Naive B cell (primary cell): ENCODE measurements at regions not wholly inside any gene's neighbourhood (a gene's known extent, or its start where the extent isn't known, plus 50 kb on each side); places are given as distances from the start of the nearest gene placed in this dataset.
A peak's percentile ranks its signal among the peaks of the same experiment; 100 is the strongest.
"Not testable (repeated sequence)": the region's sequence is repeated elsewhere in the genome, so short reads cannot be mapped to it uniquely, and the experiment has no call there.

ENCODE experiments used
- ATAC-seq, 2 donors: fragments of 150-1000 bp; cut with Tn5 transposase; 2 replicates each; pipeline ENCODE4 v1.10.0; 2021; ENCODE audit warnings: low read depth in 2 of 2, mild to moderate bottlenecking in 2 of 2, moderate library complexity in 2 of 2
- DNase-seq: peaks from one replicate; pipeline ENCODE4 v3.0.0; 2022
- H3K27ac Mint-ChIP-seq, 6 donors: one replicate each; pipeline ENCODE4 v1.8.0; 2020 to 2022; ENCODE audit warnings: mild to moderate bottlenecking in 6 of 6, mixed read lengths in 6 of 6, moderate library complexity in 5 of 6, inconsistent platforms in 2 of 6
- H3K27me3 Mint-ChIP-seq, 3 donors: one replicate each; pipeline ENCODE4 v1.8.0; 2021 to 2022; ENCODE audit warnings: mixed read lengths in 3 of 3, mild to moderate bottlenecking in 1 of 3
- H3K36me3 Mint-ChIP-seq, 2 donors: one replicate each; pipeline ENCODE4 v1.8.0; 2020 to 2022; ENCODE audit warnings: mixed read lengths in 2 of 2, inconsistent platforms in 1 of 2, mild to moderate bottlenecking in 1 of 2
- H3K4me1 Mint-ChIP-seq, 3 donors: one replicate each; pipeline ENCODE4 v1.8.0; 2020 to 2022; ENCODE audit warnings: mixed read lengths in 3 of 3, inconsistent platforms in 1 of 3, mild to moderate bottlenecking in 1 of 3, moderate library complexity in 1 of 3
- H3K4me3 Mint-ChIP-seq, 8 donors: one replicate each; pipeline ENCODE4 v1.8.0; 2020 to 2022; ENCODE audit warnings: mild to moderate bottlenecking in 8 of 8, mixed read lengths in 8 of 8, moderate library complexity in 8 of 8, inconsistent platforms in 2 of 8
- H3K9me3 Mint-ChIP-seq, 7 donors: one replicate each; pipeline ENCODE4 v1.8.0; 2020 to 2022; ENCODE audit warnings: mixed read lengths in 7 of 7, mild to moderate bottlenecking in 5 of 7, inconsistent platforms in 2 of 7, moderate library complexity in 1 of 7

- ATAC-seq (no peak), DNase-seq (no peak)
- no peak overlapping the region for H3K4me3 Mint-ChIP-seq
- H3K9me3 Mint-ChIP-seq = peaks cover 0 to 5% (median 0%) of the 10 kb centered on the region in 7 donors
- no peaks in the 10 kb centered on the region for H3K36me3 Mint-ChIP-seq
- no peaks in the 10 kb centered on the region for H3K4me1 Mint-ChIP-seq
- peaks cover 20 to 42% (median 42%) of the 10 kb centered on the region in 3 donors for H3K27me3 Mint-ChIP-seq
- H3K27ac Mint-ChIP-seq = no peak overlapping the region
These were observed 129.4 kb upstream of the ITGA6 start for GRCh38 chr2:172297950-172298349.

GRCh38 chr2:172299741-172300140 lies 127.6 kb upstream of the ITGA6 start:
- ATAC-seq (no peak), DNase-seq (no peak)
- H3K27me3 Mint-ChIP-seq = peaks cover 26 to 53% (median 52%) of the 10 kb centered on the region in 3 donors
- no peak overlapping the region for H3K4me3 Mint-ChIP-seq
- no peaks in the 10 kb centered on the region for H3K4me1 Mint-ChIP-seq
- H3K36me3 Mint-ChIP-seq = no peaks in the 10 kb centered on the region
- peak overlapping the region in 1 of 6 donors; percentile 12 for H3K27ac Mint-ChIP-seq
- H3K9me3 Mint-ChIP-seq = peaks cover 0 to 5% (median 0%) of the 10 kb centered on the region in 7 donors

GRCh38 chr2:172300851-172301250 lies 126.5 kb upstream of the ITGA6 start:
- no peak for DNase-seq
- ATAC-seq = no peak
- Mint-ChIP-seq H3K4me3 (no peak overlapping the region), H3K9me3 (peaks cover 0 to 5% (median 0%) of the 10 kb centered on the region in 7 donors), H3K27me3 (peaks cover 26 to 51% (median 49%) of the 10 kb centered on the region in 3 donors), H3K4me1 (no peaks in the 10 kb centered on the region), H3K36me3 (no peaks in the 10 kb centered on the region), H3K27ac (no peak overlapping the region)

- Mint-ChIP-seq H3K9me3 (peaks cover 0 to 5% (median 0%) of the 10 kb centered on the region in 7 donors), H3K4me1 (no peaks in the 10 kb centered on the region), H3K27me3 (peaks cover 14 to 20% (median 17%) of the 10 kb centered on the region in 3 donors), H3K36me3 (no peaks in the 10 kb centered on the region), H3K4me3 (no peak overlapping the region), H3K27ac (no peak overlapping the region)
- ATAC-seq = no peak
- DNase-seq = no peak
These were observed 122.3 kb upstream of the ITGA6 start for GRCh38 chr2:172305066-172305465.

GRCh38 chr2:172307800-172308199 lies 119.6 kb upstream of the ITGA6 start:
- Mint-ChIP-seq H3K9me3 (no peaks in the 10 kb centered on the region), H3K27me3 (peaks cover 10 to 11% (median 11%) of the 10 kb centered on the region in 3 donors), H3K27ac (no peak overlapping the region), H3K36me3 (no peaks in the 10 kb centered on the region), H3K4me3 (no peak overlapping the region), H3K4me1 (no peaks in the 10 kb centered on the region)
- no peak for DNase-seq
- no peak for ATAC-seq

- Mint-ChIP-seq H3K4me3 (no peak overlapping the region), H3K36me3 (no peaks in the 10 kb centered on the region), H3K9me3 (no peaks in the 10 kb centered on the region), H3K27me3 (peaks cover 10 to 11% (median 11%) of the 10 kb centered on the region in 3 donors), H3K27ac (no peak overlapping the region), H3K4me1 (no peaks in the 10 kb centered on the region)
- DNase-seq (no peak), ATAC-seq (no peak)
These were observed 119.0 kb upstream of the ITGA6 start for GRCh38 chr2:172308253-172308935.

GRCh38 chr2:172311921-172312345 lies 115.5 kb upstream of the ITGA6 start:
- Mint-ChIP-seq H3K27me3 (peaks cover 0 to 5% (median 0%) of the 10 kb centered on the region in 3 donors), H3K36me3 (no peaks in the 10 kb centered on the region), H3K4me3 (no peak overlapping the region), H3K4me1 (no peaks in the 10 kb centered on the region), H3K27ac (no peak overlapping the region), H3K9me3 (peaks cover 0 to 5% (median 0%) of the 10 kb centered on the region in 7 donors)
- DNase-seq (no peak), ATAC-seq (no peak)

- H3K4me3 Mint-ChIP-seq = no peak overlapping the region
- H3K27me3 Mint-ChIP-seq = peaks cover 0 to 5% (median 0%) of the 10 kb centered on the region in 3 donors
- peaks cover 0 to 5% (median 0%) of the 10 kb centered on the region in 7 donors for H3K9me3 Mint-ChIP-seq
- no peaks in the 10 kb centered on the region for H3K36me3 Mint-ChIP-seq
- no peak for ATAC-seq
- no peak for DNase-seq
- H3K27ac Mint-ChIP-seq = no peak overlapping the region
- H3K4me1 Mint-ChIP-seq = no peaks in the 10 kb centered on the region
These were observed 113.6 kb upstream of the ITGA6 start for GRCh38 chr2:172313715-172314341.

GRCh38 chr2:172315070-172315469 lies 112.3 kb upstream of the ITGA6 start:
- H3K27ac Mint-ChIP-seq, H3K36me3 Mint-ChIP-seq, ATAC-seq, H3K4me3 Mint-ChIP-seq, H3K9me3 Mint-ChIP-seq, H3K4me1 Mint-ChIP-seq, DNase-seq, H3K27me3 Mint-ChIP-seq: not testable (repeated sequence)

- no peak overlapping the region for H3K4me3 Mint-ChIP-seq
- H3K27ac Mint-ChIP-seq = no peak overlapping the region
- no peaks in the 10 kb centered on the region for H3K27me3 Mint-ChIP-seq
- no peaks in the 10 kb centered on the region for H3K4me1 Mint-ChIP-seq
- ATAC-seq = no peak
- peaks cover 0 to 10% (median 4%) of the 10 kb centered on the region in 7 donors for H3K9me3 Mint-ChIP-seq
- H3K36me3 Mint-ChIP-seq = no peaks in the 10 kb centered on the region
- no peak for DNase-seq
These were observed 105.3 kb upstream of the ITGA6 start for GRCh38 chr2:172322049-172322448.

- ATAC-seq = no peak
- Mint-ChIP-seq H3K27me3 (peaks cover 0 to 3% (median 0%) of the 10 kb centered on the region in 3 donors), H3K27ac (no peak overlapping the region), H3K36me3 (no peaks in the 10 kb centered on the region), H3K9me3 (peaks cover 0 to 10% (median 4%) of the 10 kb centered on the region in 7 donors), H3K4me3 (no peak overlapping the region), H3K4me1 (no peaks in the 10 kb centered on the region)
- no peak for DNase-seq
These were observed 104.1 kb upstream of the ITGA6 start for GRCh38 chr2:172323256-172323655.

- no peaks in the 10 kb centered on the region for H3K4me1 Mint-ChIP-seq
- ATAC-seq (no peak), DNase-seq (no peak)
- H3K36me3 Mint-ChIP-seq = no peaks in the 10 kb centered on the region
- peaks cover 0 to 10% (median 4%) of the 10 kb centered on the region in 7 donors for H3K9me3 Mint-ChIP-seq
- H3K4me3 Mint-ChIP-seq = no peak overlapping the region
- peak overlapping the region in 1 of 6 donors; percentile 59 for H3K27ac Mint-ChIP-seq
- H3K27me3 Mint-ChIP-seq = peaks cover 0 to 3% (median 0%) of the 10 kb centered on the region in 3 donors
These were observed 103.4 kb upstream of the ITGA6 start for GRCh38 chr2:172323861-172324597.

- Mint-ChIP-seq H3K36me3 (no peaks in the 10 kb centered on the region), H3K9me3 (peaks cover 0 to 10% (median 4%) of the 10 kb centered on the region in 7 donors), H3K27ac (no peak overlapping the region), H3K4me3 (peak overlapping the region in 1 of 8 donors; percentile 52), H3K27me3 (peaks cover 0 to 3% (median 0%) of the 10 kb centered on the region in 3 donors), H3K4me1 (peaks cover 0 to 9% (median 0%) of the 10 kb centered on the region in 3 donors)
- no peak for DNase-seq
- ATAC-seq = no peak
These were observed 101.2 kb upstream of the ITGA6 start for GRCh38 chr2:172326211-172326509.
